Progenitor cell of endocrine pancreas (in vitro differentiated cells): ENCODE measurements at regions not wholly inside any gene's neighbourhood (a gene's known extent, or its start where the extent isn't known, plus 50 kb on each side); places are given as distances from the start of the nearest gene placed in this dataset.

Experiments
- DNase-seq: peaks from one replicate; pipeline ENCODE4 v3.0.0; 2021; ENCODE audit warnings: low spot score; ENCODE audit not compliant: unreplicated experiment
- H3K27ac Mint-ChIP-seq: 2 replicates; pipeline ENCODE4 v1.8.0; 2021; ENCODE audit warnings: mild to moderate bottlenecking, moderate library complexity, mixed read lengths
- H3K27me3 Mint-ChIP-seq: 2 replicates; pipeline ENCODE4 v1.8.0; 2021; ENCODE audit warnings: mixed read lengths
- H3K36me3 Mint-ChIP-seq: 2 replicates; pipeline ENCODE4 v1.8.0; 2022; ENCODE audit warnings: mixed read lengths; ENCODE audit not compliant: insufficient read depth
- H3K4me1 Mint-ChIP-seq: 2 replicates; pipeline ENCODE4 v1.8.0; 2021; ENCODE audit warnings: low read depth, mixed read lengths
- H3K4me3 Mint-ChIP-seq: 2 replicates; pipeline ENCODE4 v1.8.0; 2021; ENCODE audit warnings: low read depth, mild to moderate bottlenecking, moderate library complexity, mixed read lengths
- H3K9me3 Mint-ChIP-seq: 2 replicates; pipeline ENCODE4 v1.8.0; 2021; ENCODE audit warnings: low read depth, mixed read lengths
- CTCF ChIP-seq: fragments of 200-600 bp; sonication (generic); IDR thresholded peaks from one replicate; pipeline ENCODE4 v1.5.0; 2021; ENCODE audit warnings: antibody characterized with exemption, mild to moderate bottlenecking; ENCODE audit not compliant: unreplicated experiment

DNA sequence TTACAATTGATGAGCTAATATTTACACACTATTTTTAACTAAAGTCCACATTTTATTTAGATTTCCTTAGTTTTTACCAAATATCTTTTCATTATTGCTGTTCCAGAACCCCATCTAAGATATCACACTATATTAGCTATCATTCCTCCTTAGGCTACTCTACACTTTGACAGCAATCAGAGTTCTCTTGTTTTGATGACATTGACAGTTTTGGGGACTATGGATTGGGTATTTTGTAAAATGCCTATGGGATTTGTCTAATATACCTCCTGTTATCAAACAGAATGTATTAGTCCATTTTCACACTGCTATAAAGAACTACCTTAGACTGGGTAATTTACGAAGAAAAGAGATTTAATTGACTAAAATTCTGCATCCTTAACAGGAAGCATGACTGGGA is 489.1 kb downstream of the FOXG1 start:
- no peak for TF ChIP-seq CTCF
- H3K4me1 Mint-ChIP-seq: no peaks in the 10 kb centered on the region

GRCh38 chr14:29262979-29263378 is 496.4 kb downstream of the FOXG1 start:
- DNase-seq: no peak
- Mint-ChIP-seq H3K4me3 (no peak overlapping the region), H3K27ac (no peak overlapping the region), H3K36me3 (no peaks in the 10 kb centered on the region), H3K9me3 (no peaks in the 10 kb centered on the region), H3K27me3 (no peaks in the 10 kb centered on the region), H3K4me1 (no peaks in the 10 kb centered on the region)
- TF ChIP-seq CTCF: no peak

More for the DNA sequence above, 489.1 kb downstream of the FOXG1 start:
- Mint-ChIP-seq H3K9me3 (peaks cover 13% of the 10 kb centered on the region), H3K36me3 (no peaks in the 10 kb centered on the region), H3K4me3 (no peak overlapping the region), H3K27me3 (no peaks in the 10 kb centered on the region), H3K27ac (no peak overlapping the region)
- no peak for DNase-seq

DNA sequence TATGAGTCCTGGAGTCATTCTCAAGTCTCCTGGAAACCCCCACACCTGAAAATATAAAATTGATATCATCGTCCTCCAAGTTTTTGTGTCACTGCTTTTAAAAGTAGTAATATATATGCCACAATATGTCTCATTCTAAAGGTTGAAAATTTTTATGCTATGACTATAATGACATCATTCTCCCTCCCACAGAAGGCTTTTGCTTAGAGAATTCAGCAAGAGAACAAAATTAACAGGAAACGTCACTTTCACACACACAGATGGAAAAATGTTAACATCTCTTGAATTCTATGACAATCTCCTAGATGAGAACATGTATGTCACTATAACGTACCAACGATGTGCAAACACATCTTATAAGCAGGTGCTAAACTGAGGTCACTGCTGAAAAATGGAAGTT is 498.3 kb downstream of the FOXG1 start:
- Mint-ChIP-seq H3K27me3 (no peaks in the 10 kb centered on the region), H3K9me3 (no peaks in the 10 kb centered on the region)
- no peak for TF ChIP-seq CTCF

GRCh38 chr14:29265852-29266251 is 499.3 kb downstream of the FOXG1 start:
- Mint-ChIP-seq H3K4me3 (no peak overlapping the region), H3K4me1 (no peaks in the 10 kb centered on the region), H3K36me3 (no peaks in the 10 kb centered on the region), H3K27ac (no peak overlapping the region), H3K9me3 (no peaks in the 10 kb centered on the region), H3K27me3 (no peaks in the 10 kb centered on the region)
- no peak for TF ChIP-seq CTCF
- no peak for DNase-seq

More for the DNA sequence above, 498.3 kb downstream of the FOXG1 start:
- no peak overlapping the region for H3K27ac Mint-ChIP-seq
- H3K36me3 Mint-ChIP-seq: no peaks in the 10 kb centered on the region
- no peak overlapping the region for H3K4me3 Mint-ChIP-seq
- no peak for DNase-seq
- H3K4me1 Mint-ChIP-seq: no peaks in the 10 kb centered on the region

DNA sequence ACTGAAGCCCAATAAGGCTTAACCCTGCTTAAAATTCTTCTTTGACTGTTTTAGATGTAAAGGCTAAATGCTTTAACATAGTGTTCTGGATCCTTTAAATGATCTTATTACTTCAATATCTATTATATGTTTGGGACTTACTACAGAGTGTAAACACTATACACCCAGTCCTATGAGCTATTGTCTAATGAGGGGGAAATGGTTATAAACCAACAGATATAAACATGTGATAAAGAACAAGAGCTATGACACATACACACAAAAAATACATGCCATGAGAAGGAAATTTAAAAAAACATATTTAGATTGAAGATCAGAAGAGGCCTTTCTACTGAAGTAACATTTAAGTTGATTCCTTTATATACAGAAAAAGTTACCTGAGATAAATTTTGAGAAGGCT is 505.1 kb downstream of the FOXG1 start:
- Mint-ChIP-seq H3K27ac (no peak overlapping the region), H3K9me3 (no peaks in the 10 kb centered on the region), H3K4me3 (no peak overlapping the region), H3K4me1 (no peaks in the 10 kb centered on the region), H3K27me3 (no peaks in the 10 kb centered on the region), H3K36me3 (no peaks in the 10 kb centered on the region)
- no peak for TF ChIP-seq CTCF
- DNase-seq: no peak
